Hypothalamus (tissue), 51 donors: ENCODE measurements at regions not wholly inside any gene's neighbourhood (a gene's known extent, or its start where the extent isn't known, plus 50 kb on each side); places are given as distances from the start of the nearest gene placed in this dataset.

Experiments
- DNase-seq, 51 donors: peaks; one replicate each; lab custom pipeline; 2025; lab: John Stamatoyannopoulos, UW

DNA sequence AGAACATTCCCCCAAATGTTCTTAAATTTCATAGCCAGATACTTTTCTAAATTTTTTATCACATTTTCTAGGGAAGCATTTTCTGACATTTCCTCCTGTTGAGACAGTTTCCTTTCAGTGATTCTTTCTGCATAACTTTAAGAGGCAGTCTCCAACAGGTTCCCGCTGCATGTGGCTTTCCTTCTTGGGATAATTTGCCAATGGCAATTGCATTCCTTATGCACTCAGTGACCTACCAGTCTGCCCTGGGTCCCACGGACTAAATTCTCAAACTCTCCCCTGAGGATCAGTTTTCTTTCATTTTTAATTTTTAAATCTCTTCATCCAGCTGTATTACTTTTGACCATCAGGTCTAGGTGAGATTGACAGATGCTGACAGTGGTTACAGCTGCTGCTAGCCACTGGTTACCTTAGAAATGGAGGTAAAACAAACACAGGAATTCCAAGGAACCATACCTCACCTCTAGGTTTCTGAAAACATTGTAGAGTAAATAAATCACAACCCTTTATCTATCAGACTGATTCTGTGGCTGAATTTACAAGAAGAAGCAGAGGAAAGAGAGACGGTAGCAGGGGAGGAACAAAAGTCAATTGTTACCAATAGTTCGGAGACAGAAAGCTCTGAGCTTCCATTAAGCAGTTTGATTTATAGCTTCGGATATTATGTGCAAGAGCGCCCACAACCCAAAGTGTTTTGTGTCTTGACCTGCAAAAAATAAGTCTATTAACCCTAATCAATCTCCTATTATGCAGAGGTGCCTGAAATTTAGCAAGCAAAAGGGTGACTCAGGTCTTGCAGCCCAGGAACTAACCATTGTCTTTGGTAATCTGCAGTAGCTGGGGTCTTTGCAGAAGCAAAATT lies 216.0 kb downstream of the PMP22 start:
- DNase-seq, result no peak

DNA sequence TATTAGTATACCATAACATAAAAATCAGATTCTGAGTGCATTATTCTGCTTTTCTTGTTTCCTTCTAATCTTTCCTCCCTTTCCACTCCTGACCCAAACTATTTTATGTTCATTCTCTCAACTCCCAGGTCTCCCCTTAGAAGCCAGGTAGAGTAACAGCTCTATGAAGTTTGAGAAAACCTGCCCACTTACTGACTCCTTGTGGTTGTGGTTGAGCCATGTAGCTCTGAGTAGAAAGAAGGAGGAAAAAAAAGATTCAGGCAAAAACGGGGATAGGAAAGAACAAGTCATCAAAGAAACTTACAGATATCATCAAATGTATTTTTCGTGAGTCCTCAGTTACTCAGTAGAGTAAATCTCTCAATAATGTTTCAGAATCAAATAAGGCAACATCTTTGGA lies 216.7 kb downstream of the PMP22 start:
- no peak for DNase-seq

DNA sequence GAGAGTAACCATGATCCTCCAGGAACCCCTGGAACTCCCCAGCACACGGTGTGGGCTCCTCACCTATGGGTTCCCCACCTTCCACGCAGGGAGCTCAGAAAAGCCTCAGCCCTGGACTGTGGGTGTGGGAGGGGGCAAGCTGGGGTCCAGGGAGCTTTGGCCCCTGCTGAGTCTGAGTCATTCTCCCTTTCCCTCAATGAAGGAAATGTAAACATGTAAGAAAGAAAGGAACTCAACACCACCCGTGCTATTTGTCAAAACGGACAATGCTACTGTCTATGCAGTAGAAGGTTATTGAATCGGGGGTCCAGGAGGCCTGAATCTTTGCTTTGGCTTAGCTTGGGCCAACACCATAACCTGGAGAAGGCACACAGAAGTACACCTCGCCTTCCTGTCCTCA lies 222.8 kb downstream of the PMP22 start:
- no peak for DNase-seq

DNA sequence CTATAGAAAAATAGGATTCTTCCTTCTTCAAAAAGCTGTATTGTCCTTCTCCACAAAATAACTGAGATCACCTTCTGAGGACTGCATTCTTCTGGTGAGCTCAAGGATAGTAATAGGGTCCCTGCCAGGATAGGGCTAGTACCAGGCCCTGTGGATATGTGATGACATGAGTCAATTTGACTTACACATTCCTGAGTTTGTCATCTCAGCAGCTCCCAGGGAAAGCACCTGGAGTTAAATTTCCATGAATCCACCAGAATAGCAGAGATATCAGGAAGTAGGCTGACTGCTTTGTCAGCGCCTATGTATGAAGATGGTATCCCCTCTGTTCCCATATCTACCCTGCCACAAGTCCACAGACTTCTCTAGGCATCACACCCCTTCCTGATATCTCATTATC lies 225.8 kb downstream of the PMP22 start:
- no peak for DNase-seq

DNA sequence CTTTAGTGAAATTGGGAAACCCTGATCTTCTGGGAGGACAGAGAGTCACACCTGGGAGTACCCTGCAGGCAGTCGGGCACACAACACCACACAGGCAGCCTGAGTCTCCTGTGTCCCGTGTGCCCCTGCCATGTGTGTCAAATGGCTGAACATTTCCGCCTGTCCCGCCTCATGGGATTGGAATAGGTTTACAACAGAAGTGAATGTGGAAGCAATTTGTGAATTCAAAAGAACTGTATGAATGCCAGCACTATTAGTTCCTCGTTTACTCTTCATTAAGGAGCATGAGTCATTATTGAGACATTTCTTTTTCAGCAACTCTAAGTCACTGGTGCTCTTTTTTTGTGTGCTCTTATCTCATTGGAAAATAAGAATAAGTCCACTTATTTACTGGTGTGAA lies 226.5 kb downstream of the PMP22 start:
- DNase-seq, result no peak

DNA sequence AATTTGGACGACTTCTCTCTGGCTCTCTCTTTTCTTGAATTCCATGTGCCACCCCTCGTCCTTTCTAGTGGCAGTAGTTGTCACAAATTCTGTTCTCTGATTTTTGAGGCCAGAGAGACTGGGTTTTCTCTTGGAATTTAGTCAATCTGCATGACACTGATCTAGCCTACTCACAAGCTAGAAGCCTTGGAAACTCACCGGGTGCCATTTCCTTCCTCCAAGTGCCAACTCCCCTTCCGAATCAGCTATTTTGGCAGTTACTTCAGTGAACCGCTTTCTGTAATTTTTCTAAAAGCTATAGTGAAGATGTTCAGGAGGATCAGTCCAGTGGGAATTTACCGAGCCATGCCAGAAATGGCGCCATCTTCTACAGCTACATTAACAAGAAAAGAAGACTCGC lies 228.9 kb downstream of the PMP22 start:
- no peak for DNase-seq

DNA sequence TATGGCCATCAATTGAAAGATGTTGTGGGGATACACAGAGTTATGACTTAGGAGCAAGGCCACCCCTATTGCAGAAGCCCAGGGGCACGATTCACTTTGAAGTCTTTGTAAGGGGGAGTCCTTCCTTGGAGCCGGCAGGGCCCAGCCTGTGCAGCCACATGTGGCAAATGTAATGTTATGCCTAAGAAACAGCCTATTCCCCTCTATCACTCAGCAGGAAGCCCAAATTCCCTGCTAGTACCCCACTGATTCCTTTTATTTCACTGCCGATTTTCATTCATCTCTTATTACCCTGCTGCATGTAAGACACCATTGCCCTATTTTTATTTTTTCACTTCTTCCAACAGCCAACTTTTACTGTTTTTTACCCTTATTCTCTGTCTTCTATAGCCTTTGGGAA lies 233.2 kb downstream of the PMP22 start:
- no peak for DNase-seq

DNA sequence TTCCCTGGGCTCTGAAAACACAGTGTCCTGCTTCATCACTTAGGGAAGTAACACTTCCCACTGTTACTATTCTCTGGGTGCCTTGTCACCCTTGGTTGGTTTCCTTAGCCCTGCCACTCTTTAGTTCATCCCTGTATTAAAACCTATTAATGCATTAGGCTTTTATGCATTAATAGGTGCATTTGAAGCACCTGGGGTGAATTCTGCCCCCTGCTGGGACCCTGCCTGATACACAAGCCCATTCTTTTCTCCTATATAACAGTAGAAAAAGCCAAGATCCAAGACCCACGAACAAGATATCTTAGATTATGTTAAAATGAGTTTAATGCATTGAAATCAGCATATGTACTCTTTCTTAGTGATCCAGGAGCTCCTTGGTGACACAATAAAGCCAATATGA lies 235.7 kb downstream of the PMP22 start:
- no peak for DNase-seq

DNA sequence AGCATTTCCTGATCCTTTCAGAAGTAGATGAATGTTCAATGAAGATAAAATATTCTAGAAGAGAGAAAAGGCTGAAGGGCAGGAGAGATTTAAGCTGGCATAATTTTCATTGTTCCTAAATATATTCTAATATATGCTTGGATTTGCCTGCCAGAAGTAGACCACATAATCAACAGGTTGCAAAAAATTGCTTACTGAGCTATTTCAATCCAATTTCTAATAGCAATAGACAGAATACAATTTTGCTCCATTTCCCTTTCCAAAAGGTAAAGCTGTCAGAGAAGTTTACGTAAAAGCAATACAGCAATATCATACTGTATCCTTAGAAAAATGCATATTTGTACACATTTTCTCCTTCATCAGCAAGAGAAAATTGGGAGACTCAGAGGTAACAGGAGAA lies 237.3 kb downstream of the PMP22 start:
- DNase-seq, result no peak

DNA sequence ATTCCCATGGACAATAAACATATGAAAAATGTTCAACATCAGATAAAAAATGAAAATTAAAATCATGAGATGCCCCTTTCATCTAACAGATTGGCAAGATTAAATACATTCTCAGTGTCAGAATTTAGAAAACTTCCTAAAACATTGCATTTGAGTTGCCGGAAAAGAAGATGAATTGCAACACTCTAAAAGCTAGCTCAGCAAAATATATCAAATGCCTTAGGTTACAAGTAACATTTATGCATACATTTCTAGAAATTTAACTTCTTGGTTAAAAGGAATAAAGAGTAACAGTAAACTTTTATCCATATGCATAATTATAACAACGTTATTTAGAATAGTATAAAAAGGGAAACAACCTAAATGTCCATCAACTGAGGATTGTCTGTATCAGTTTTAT lies 239.0 kb downstream of the PMP22 start:
- no peak for DNase-seq

DNA sequence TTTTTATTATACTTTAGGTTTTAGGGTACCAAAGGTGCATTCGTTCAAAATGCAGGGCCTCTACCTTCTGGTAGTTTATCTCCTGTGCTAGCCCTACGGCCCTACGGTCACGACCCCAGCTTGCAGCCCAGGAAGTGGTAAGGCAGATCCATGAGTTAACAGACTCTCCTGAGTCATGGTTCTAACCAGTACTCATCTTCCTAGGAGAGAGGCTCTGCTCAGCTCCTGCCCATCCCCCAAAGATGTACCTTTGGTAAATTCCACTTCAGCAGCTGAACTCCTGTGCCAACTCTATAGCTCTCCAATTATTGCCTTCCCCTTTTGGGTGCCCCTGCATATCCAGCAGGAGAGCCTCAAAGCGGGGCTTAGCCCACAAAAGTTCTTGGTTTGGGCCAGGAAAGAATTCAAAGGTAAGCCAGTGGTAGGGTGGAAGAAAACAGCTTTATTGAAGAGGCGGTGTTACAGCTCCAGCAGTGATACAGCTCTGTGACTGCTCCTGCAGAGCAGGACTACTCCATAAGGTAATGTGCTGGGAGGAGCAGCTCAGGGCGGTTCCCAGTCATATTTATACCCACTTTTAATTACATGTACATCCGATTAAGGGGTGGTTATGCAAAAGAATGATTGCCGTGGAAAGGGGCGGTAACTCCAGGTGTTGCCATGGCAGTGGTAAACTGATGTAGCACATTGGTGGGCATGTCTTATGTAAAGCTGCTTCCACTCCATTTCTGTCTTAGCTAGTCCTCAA lies 241.4 kb downstream of the PMP22 start:
- no peak for DNase-seq

DNA sequence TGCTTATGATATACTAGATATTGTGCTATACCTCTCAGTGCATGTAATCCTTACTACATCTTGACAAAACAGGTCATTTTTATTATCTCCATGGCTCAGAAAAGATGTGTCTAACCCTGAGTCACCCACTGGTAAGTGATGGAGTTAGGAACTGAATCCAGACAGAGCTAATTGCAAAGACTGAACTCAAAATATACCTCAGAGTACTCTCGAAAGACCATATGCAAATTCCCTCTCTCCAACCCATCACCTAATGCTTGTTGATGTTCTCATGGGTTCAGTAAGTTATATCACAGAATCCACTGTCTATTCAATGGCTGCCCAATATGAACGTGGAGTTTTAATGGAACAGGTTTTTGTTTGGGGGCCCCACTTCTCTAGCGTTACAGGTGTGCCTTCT lies 246.0 kb downstream of the PMP22 start:
- DNase-seq, result no peak

DNA sequence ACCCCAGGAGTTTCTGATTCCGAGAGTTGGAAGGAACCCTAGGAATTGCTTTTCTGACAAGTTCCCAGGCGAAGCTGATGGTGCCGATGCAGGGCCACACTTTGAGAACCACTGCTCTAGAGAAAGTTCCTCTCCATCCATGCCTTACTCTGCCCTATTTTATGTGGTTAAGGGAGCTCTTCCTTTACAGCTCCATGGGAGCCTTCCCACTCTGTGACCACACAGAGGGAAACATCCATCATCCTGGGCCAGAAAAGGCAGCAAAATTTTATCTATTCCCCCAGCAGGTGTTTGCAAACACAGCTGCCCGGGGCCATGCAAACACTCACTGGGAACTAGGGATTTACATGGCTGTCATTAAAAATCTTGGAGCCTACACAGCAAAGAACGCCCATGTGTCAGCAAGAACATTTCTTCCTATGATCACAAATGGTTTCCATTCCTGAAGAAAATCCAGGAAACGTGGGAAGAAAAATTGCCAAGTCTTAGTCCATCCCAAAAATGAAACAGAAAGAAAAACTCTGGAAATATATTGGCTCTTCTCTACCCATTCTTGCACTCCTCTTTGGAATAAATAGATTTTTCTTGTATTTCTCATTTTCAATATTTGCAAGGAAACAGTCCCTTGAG lies 252.7 kb downstream of the PMP22 start:
- no peak for DNase-seq

DNA sequence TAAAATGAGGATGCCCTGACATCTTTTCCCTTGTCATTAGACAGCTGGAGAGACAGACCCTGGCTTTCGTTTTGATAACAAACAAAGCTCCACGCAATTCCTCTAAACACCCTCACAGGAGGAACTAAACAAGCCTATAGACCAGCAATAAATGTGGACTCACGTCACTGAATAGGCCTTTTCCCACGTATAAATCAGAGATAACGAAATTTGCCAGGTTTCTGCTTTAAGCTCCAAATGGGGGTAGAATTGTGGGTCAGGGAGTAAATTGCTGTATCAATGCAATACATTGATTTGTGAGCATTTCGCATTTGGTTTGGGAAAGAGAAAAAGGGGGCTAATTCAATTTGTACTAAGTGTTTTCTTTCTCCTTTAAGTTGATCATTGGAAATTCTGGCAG lies 256.0 kb downstream of the PMP22 start:
- no peak for DNase-seq

DNA sequence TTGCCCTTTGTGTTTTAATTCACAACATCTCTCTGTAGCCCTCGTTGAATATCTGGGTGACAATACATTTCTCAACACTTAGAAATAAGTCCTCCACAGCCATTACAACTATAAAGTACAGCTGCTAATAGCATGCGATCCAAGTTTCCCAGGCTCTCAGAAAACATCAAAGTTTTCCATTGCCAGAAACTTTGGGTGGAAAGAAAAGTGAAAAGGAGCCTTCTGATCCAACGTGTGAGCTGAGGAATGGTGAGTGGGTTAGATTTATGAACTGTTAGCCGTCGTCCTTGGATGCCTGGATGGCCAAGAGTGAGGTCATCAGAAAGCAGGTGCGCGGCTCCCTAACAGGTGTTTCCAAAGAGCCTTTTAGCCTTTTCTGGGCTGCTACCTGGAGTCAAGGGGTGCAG lies 258.0 kb downstream of the PMP22 start:
- DNase-seq, result no peak

DNA sequence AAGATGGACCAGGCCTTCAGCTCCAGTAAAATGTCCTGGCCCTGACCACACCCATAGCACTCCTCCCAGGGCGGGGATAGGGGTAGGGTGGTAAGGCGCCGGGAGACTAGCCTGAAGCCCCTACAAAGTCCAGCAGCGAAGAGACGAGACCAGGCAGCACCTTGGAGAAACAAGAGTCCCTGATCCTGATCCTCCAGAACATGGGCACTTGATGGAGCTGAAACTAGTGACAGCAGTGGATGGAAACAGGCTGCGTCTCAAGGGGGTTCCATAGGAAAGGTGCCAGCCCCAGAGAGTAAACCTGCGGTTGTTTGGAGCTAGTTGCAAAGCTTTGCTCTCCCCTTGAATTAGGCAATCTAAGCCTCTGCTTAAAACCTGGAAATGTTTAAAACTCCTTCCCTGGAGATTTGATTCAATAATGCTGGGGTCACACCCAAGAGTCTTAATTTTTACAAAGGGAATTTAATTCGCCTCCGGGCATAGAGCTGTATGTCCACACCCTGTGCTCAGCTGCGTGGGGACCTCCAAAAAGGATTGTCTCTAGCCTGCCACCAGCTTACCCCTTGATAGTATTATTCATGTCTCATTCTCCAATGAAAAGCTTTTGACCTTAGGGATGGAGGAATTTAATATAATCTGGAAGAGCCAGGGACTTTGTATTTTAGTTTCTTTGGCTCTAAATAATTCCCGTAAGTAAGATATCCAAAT lies 258.6 kb downstream of the PMP22 start:
- no peak for DNase-seq

DNA sequence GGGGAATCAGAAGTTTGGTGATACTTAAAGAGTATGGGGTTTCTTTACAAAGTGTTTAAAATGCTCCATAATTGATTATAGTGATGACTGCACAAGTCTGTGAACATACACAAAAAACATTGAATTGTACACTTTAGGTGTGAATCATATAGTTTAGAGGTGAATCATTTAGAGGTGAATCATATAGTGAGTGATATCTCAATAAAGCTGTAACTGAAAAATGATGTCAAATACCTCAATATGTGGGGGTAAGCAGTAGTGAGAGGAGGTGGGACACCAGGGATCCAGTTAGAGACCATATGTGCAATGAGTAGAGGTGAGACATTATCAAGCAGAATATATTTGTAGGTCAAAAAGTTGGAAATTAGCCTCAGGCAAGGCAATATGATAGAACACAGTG lies 264.5 kb downstream of the PMP22 start:
- no peak for DNase-seq

DNA sequence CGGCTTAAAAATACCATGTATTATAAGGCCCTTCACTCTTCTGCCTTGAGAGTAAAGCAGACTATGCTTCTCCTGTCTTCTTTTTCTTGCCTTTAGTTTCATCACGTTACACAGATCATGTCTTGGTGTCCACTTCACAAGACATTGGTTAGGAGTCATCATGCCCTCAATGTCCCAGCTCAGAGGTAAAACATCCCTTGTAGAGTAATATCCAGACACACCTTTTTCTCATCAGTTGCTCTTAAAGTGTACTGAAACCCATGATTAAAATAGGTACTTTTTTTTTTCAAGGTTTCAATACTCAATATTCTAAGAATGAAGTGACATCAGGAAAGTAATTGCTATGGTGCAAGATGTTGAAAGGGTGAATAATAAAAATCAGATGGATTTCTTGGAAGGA lies 267.8 kb downstream of the PMP22 start:
- DNase-seq, result no peak

DNA sequence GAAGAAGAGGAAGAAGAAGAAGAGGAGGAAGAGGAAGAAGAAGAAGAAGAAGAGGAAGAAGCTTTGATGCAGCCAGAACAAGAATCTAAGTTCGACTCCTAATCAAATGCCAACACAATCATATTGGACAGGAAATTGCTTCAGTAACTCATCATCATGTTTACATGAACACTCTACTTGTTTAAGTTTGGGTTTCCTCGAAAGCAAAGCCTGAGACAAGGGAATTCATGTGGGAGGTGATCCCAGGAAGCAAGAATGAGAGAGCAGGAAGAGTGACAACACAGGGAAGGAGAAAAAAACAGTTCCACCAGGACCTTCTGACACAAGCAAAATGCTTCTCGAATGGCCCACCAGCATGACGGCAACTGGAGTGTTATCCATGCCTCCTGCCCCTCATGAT lies 279.0 kb downstream of the PMP22 start:
- no peak for DNase-seq

DNA sequence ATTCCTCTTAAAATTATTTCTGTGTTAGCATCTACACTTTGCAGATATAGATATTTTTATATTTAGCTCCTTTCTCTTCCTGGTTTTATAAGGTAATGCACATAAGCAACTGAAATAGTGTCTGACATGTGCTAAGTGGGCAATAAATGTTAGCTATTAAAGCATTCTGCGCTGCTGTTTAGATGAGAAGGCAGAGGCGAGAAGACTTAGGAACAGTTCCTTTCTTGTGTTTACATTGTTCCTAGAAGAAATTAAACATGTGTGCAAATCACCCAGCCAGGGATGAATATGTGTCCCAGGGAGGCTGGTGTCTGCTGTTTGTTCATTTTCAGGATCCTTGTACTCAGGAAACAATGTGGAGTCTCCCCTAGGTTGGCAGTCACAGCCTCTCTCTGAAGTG lies 292.3 kb downstream of the PMP22 start:
- no peak for DNase-seq

DNA sequence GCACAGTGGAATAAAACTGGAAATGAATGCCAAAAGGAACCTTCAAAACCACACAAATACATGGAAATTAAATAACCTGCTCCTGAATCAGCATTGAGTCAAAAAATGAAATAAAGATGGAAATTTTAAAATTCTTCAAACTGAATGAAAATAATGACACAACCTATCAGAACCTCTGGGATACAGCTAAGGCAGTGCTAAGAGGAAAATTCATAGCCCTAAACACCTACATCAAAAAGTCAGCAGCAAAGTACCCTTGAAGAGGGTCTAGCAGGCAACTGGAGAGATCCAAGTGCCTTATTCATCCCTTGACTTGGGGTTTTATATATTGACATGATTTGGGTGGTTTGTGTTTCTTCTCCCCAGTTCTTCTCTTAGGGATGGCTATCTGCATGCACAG lies 294.1 kb downstream of the PMP22 start:
- DNase-seq, result no peak
